MM.1S (cell line): ENCODE measurements at regions not wholly inside any gene's neighbourhood (a gene's known extent, or its start where the extent isn't known, plus 50 kb on each side); places are given as distances from the start of the nearest gene placed in this dataset.

Experiments used
- CTCF ChIP-seq: fragments of 300-600 bp; sonication (generic); IDR thresholded peaks from 2 replicates; pipeline ENCODE4 v1.5.1; 2016; ENCODE audit warnings: antibody characterized with exemption, low read length, mixed read lengths
- EZH2 ChIP-seq: fragments of 300-600 bp; sonication (generic); optimal IDR thresholded peaks from 2 replicates; pipeline ENCODE3; 2017; ENCODE audit warnings: low read depth, mild to moderate bottlenecking, antibody characterized with exemption, low read length, mixed read lengths

GRCh38 chr5:90297045-90297764 lies 112.4 kb downstream of the CETN3 start:
- no peak for TF ChIP-seq CTCF
- TF ChIP-seq EZH2 = no peak
